ENCODE measurements at regions not wholly inside any gene's neighbourhood (a gene's known extent, or its start where the extent isn't known, plus 50 kb on each side); places are given as distances from the start of the nearest gene placed in this dataset.
"Not testable (repeated sequence)": the region's sequence is repeated elsewhere in the genome, so short reads cannot be mapped to it uniquely, and the experiment has no call there.

GRCh38 chr20:22836877-22837276, 198.2 kb upstream of the SSTR4 start:
- DNase-seq, result no peak
- Histone ChIP-seq H3K27me3 (ENCODE audit: control insufficient read depth, insufficient read depth, low read length) (no peaks in the 10 kb centered on the region), H3K36me3 (replicated peaks; ENCODE audit: control insufficient read depth, insufficient read depth, low read length) (no peaks in the 10 kb centered on the region), H3K4me3 (ENCODE audit: insufficient read depth, low read depth, low read length) (no peak overlapping the region)

- DNase-seq, result no peak
- Histone ChIP-seq H3K27me3 (ENCODE audit: control insufficient read depth, insufficient read depth, low read length) (no peaks in the 10 kb centered on the region), H3K4me3 (ENCODE audit: insufficient read depth, low read depth, low read length) (no peak overlapping the region), H3K36me3 (replicated peaks; ENCODE audit: control insufficient read depth, insufficient read depth, low read length) (no peaks in the 10 kb centered on the region)
Observed at GRCh38 chr20:22838001-22838400, 197.1 kb upstream of the SSTR4 start.

GRCh38 chr20:22841846-22842245, 193.3 kb upstream of the SSTR4 start:
- Histone ChIP-seq H3K4me3 (ENCODE audit: insufficient read depth, low read depth, low read length) (no peak overlapping the region), H3K27me3 (ENCODE audit: control insufficient read depth, insufficient read depth, low read length) (no peaks in the 10 kb centered on the region), H3K36me3 (replicated peaks; ENCODE audit: control insufficient read depth, insufficient read depth, low read length) (no peaks in the 10 kb centered on the region)
- no peak for DNase-seq

GRCh38 chr20:22842793-22843192, 192.3 kb upstream of the SSTR4 start:
- no peaks in the 10 kb centered on the region for H3K27me3 ChIP-seq (ENCODE audit: control insufficient read depth, insufficient read depth, low read length)
- H3K36me3 ChIP-seq (replicated peaks; ENCODE audit: control insufficient read depth, insufficient read depth, low read length), result no peaks in the 10 kb centered on the region
- DNase-seq, result no peak
- H3K4me3 ChIP-seq (ENCODE audit: insufficient read depth, low read depth, low read length), result no peak overlapping the region

- H3K36me3 ChIP-seq (replicated peaks; ENCODE audit: control insufficient read depth, insufficient read depth, low read length), result no peaks in the 10 kb centered on the region
- H3K27me3 ChIP-seq (ENCODE audit: control insufficient read depth, insufficient read depth, low read length), result no peaks in the 10 kb centered on the region
- no peak overlapping the region for H3K4me3 ChIP-seq (ENCODE audit: insufficient read depth, low read depth, low read length)
- DNase-seq, result no peak
Observed at GRCh38 chr20:22844959-22845358, 190.2 kb upstream of the SSTR4 start.

GRCh38 chr20:22846863-22847262, 188.2 kb upstream of the SSTR4 start:
- no peak for DNase-seq
- Histone ChIP-seq H3K36me3 (replicated peaks; ENCODE audit: control insufficient read depth, insufficient read depth, low read length) (no peaks in the 10 kb centered on the region), H3K4me3 (ENCODE audit: insufficient read depth, low read depth, low read length) (no peak overlapping the region), H3K27me3 (ENCODE audit: control insufficient read depth, insufficient read depth, low read length) (no peaks in the 10 kb centered on the region)

GRCh38 chr20:22848364-22848763, 186.7 kb upstream of the SSTR4 start:
- no peak for DNase-seq
- Histone ChIP-seq H3K4me3 (ENCODE audit: insufficient read depth, low read depth, low read length) (no peak overlapping the region), H3K27me3 (ENCODE audit: control insufficient read depth, insufficient read depth, low read length) (no peaks in the 10 kb centered on the region), H3K36me3 (replicated peaks; ENCODE audit: control insufficient read depth, insufficient read depth, low read length) (no peaks in the 10 kb centered on the region)

GRCh38 chr20:22851679-22852346, 183.3 kb upstream of the SSTR4 start:
- not testable (repeated sequence) for H3K27me3 ChIP-seq (ENCODE audit: control insufficient read depth, insufficient read depth, low read length); H3K36me3 ChIP-seq (replicated peaks; ENCODE audit: control insufficient read depth, insufficient read depth, low read length); H3K4me3 ChIP-seq (ENCODE audit: insufficient read depth, low read depth, low read length)
- DNase-seq, result peak; percentile 29

GRCh38 chr20:22861231-22861980, 173.7 kb upstream of the SSTR4 start:
- DNase-seq, result no peak
- Histone ChIP-seq H3K27me3 (ENCODE audit: control insufficient read depth, insufficient read depth, low read length) (no peaks in the 10 kb centered on the region; the same call in 1 of the 2 replicates), H3K4me3 (ENCODE audit: insufficient read depth, low read depth, low read length) (no peak overlapping the region), H3K36me3 (replicated peaks; ENCODE audit: control insufficient read depth, insufficient read depth, low read length) (no peaks in the 10 kb centered on the region)

GRCh38 chr20:22861990-22862389, 173.1 kb upstream of the SSTR4 start:
- DNase-seq, result no peak
- Histone ChIP-seq H3K4me3 (ENCODE audit: insufficient read depth, low read depth, low read length) (no peak overlapping the region), H3K27me3 (ENCODE audit: control insufficient read depth, insufficient read depth, low read length) (no peaks in the 10 kb centered on the region; the same call in 1 of the 2 replicates)

GRCh38 chr20:22862671-22863230, 172.4 kb upstream of the SSTR4 start:
- H3K36me3 ChIP-seq (replicated peaks; ENCODE audit: control insufficient read depth, insufficient read depth, low read length), result no peaks in the 10 kb centered on the region
- peak; percentile 7 for DNase-seq
- H3K4me3 ChIP-seq (ENCODE audit: insufficient read depth, low read depth, low read length), result no peak overlapping the region
- H3K27me3 ChIP-seq (ENCODE audit: control insufficient read depth, insufficient read depth, low read length), result no peaks in the 10 kb centered on the region; the same call in 1 of the 2 replicates

More at GRCh38 chr20:22861990-22862389, 173.1 kb upstream of the SSTR4 start:
- H3K36me3 ChIP-seq (replicated peaks; ENCODE audit: control insufficient read depth, insufficient read depth, low read length), result no peaks in the 10 kb centered on the region

GRCh38 chr20:22863826-22864225, 171.3 kb upstream of the SSTR4 start:
- Histone ChIP-seq H3K27me3 (ENCODE audit: control insufficient read depth, insufficient read depth, low read length) (no peaks in the 10 kb centered on the region; the same call in 1 of the 2 replicates), H3K4me3 (ENCODE audit: insufficient read depth, low read depth, low read length) (no peak overlapping the region), H3K36me3 (replicated peaks; ENCODE audit: control insufficient read depth, insufficient read depth, low read length) (no peaks in the 10 kb centered on the region)
- no peak for DNase-seq

GRCh38 chr20:22866812-22867341, 168.2 kb upstream of the SSTR4 start:
- no peak overlapping the region for H3K4me3 ChIP-seq (ENCODE audit: insufficient read depth, low read depth, low read length)
- no peaks in the 10 kb centered on the region for H3K36me3 ChIP-seq (replicated peaks; ENCODE audit: control insufficient read depth, insufficient read depth, low read length)
- no peak for DNase-seq
- no peaks in the 10 kb centered on the region; the same call in 1 of the 2 replicates for H3K27me3 ChIP-seq (ENCODE audit: control insufficient read depth, insufficient read depth, low read length)

GRCh38 chr20:22878166-22878565, 156.9 kb upstream of the SSTR4 start:
- Histone ChIP-seq H3K36me3 (replicated peaks; ENCODE audit: control insufficient read depth, insufficient read depth, low read length) (no peaks in the 10 kb centered on the region), H3K4me3 (ENCODE audit: insufficient read depth, low read depth, low read length) (no peak overlapping the region), H3K27me3 (ENCODE audit: control insufficient read depth, insufficient read depth, low read length) (no peaks in the 10 kb centered on the region)
- no peak for DNase-seq

GRCh38 chr20:22880277-22880676, 154.8 kb upstream of the SSTR4 start:
- no peak for DNase-seq

More at GRCh38 chr20:22880277-22880676, 154.8 kb upstream of the SSTR4 start:
- Histone ChIP-seq H3K36me3 (replicated peaks; ENCODE audit: control insufficient read depth, insufficient read depth, low read length) (no peaks in the 10 kb centered on the region), H3K4me3 (ENCODE audit: insufficient read depth, low read depth, low read length) (no peak overlapping the region), H3K27me3 (ENCODE audit: control insufficient read depth, insufficient read depth, low read length) (no peaks in the 10 kb centered on the region)

All from H7 (cell line).